HL-60 (cell line): ENCODE measurements at regions not wholly inside any gene's neighbourhood (a gene's known extent, or its start where the extent isn't known, plus 50 kb on each side); places are given as distances from the start of the nearest gene placed in this dataset.

ENCODE experiments used
- CTCF ChIP-seq: IDR thresholded peaks from one replicate; pipeline ENCODE4 v1.5.1; 2011; ENCODE audit warnings: low read length, control low read depth, inconsistent platforms; ENCODE audit not compliant: insufficient read depth
- POLR2AphosphoS5 ChIP-seq: IDR thresholded peaks from 2 replicates; pipeline ENCODE4 v1.6.1; 2012; ENCODE audit warnings: low read depth
- REST ChIP-seq: IDR thresholded peaks from 2 replicates; pipeline ENCODE4 v1.6.1; 2012; ENCODE audit warnings: low read depth; ENCODE audit not compliant: insufficient replicate concordance
- SPI1 ChIP-seq: IDR thresholded peaks from 2 replicates; pipeline ENCODE4 v1.6.1; 2012; ENCODE audit warnings: low read depth, mild to moderate bottlenecking, borderline replicate concordance

DNA sequence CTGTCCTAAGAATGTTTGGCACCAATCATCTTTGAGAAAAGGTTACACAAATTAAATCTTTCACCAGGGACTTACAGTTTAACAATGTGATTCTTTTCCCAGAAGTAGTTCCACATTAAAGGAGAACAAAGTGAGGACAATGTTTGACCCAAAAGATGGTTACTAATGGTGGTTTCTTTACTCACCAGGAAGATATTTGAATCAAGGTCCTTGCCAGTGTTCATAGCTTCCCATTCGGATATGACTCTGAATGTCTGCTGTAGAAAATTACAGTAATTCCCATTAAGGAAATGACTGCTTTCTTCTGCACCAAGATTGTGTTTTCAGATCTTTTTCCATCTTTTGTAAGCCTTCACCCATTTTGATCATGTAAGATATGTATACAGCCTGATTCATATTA lies 114.6 kb upstream of the ADAMTSL1 start:
- TF ChIP-seq CTCF (no peak), POLR2AphosphoS5 (no peak), SPI1 (no peak), REST (no peak)
